ENCODE measurements at regions not wholly inside any gene's neighbourhood (a gene's known extent, or its start where the extent isn't known, plus 50 kb on each side); places are given as distances from the start of the nearest gene placed in this dataset.

- no peak for TF ChIP-seq CTCF (IDR thresholded peaks at IDR 0.05; ENCODE audit: control insufficient read depth, insufficient read depth, low read depth, low read length, missing control alignments)
- H3K4me3 ChIP-seq (ENCODE audit: control insufficient read depth, low read depth, low read length), result no peak overlapping the region
- no peak for DNase-seq (ENCODE audit: low read depth)
Measured at GRCh38 chr4:182136201-182136600, 107.0 kb upstream of the TENM3 start.

- no peak for DNase-seq (ENCODE audit: low read depth)
- H3K4me3 ChIP-seq (ENCODE audit: control insufficient read depth, low read depth, low read length), result no peak overlapping the region
- no peak for TF ChIP-seq CTCF (IDR thresholded peaks at IDR 0.05; ENCODE audit: control insufficient read depth, insufficient read depth, low read depth, low read length, missing control alignments)
Measured at GRCh38 chr4:182137343-182137742, 105.9 kb upstream of the TENM3 start.

DNA sequence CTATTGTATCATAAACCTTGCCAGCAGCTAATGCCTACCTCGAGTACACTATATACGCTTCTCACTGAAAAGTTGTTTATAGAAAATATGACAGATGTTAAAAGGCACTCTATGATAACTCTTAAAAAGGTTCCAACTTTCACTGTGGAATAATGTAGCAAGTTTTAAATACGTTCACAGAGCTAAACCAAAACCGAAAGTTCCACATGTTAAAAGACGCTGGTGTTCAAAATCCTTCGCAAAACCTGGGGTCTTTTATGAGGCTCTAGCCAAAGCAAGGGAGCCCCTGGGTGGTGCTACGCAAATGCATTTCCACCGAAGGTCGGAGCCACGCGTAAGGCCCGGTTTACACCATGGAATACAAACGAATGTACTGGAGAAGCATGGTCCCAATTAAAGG lies 103.7 kb upstream of the TENM3 start:
- no peak for TF ChIP-seq CTCF (IDR thresholded peaks at IDR 0.05; ENCODE audit: control insufficient read depth, insufficient read depth, low read depth, low read length, missing control alignments)
- DNase-seq (ENCODE audit: low read depth), result no peak
- H3K4me3 ChIP-seq (ENCODE audit: control insufficient read depth, low read depth, low read length), result no peak overlapping the region

GRCh38 chr4:182140547-182140946 lies 102.7 kb upstream of the TENM3 start:
- no peak for TF ChIP-seq CTCF (IDR thresholded peaks at IDR 0.05; ENCODE audit: control insufficient read depth, insufficient read depth, low read depth, low read length, missing control alignments)
- DNase-seq (ENCODE audit: low read depth), result no peak
- no peak overlapping the region for H3K4me3 ChIP-seq (ENCODE audit: control insufficient read depth, low read depth, low read length)

DNA sequence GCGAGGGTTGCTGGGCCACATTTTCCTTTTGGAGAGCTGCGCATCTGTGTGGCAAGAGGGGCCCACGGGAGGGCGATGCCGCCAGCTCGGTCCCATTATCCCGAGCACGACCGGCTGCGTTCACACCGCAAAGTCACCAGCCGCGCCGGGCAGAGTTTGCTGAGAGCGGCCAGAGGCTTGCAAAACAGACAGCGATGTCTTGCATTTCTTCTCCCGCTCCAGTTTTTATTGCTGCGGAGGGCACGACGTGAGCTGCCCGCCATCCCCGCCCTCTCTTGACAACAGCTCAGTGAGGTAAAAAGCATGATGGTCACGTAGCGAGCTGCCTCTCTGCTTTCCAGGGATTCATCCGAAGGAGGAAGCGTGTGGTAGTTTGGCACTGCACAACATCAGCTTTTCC lies 102.1 kb upstream of the TENM3 start:
- no peak overlapping the region for H3K4me3 ChIP-seq (ENCODE audit: control insufficient read depth, low read depth, low read length)
- TF ChIP-seq CTCF (IDR thresholded peaks at IDR 0.05; ENCODE audit: control insufficient read depth, insufficient read depth, low read depth, low read length, missing control alignments), result no peak
- DNase-seq (ENCODE audit: low read depth), result no peak

- peak overlapping the region; percentile 64 for H3K4me3 ChIP-seq (ENCODE audit: control insufficient read depth, low read depth, low read length)
- peak; percentile 31 for TF ChIP-seq CTCF (IDR thresholded peaks at IDR 0.05; ENCODE audit: control insufficient read depth, insufficient read depth, low read depth, low read length, missing control alignments)
- no peak for DNase-seq (ENCODE audit: low read depth)
Measured at GRCh38 chr4:182142176-182143085, 100.8 kb upstream of the TENM3 start.

Measured in AG09309 (cell line).